Activated gamma-delta T cell treated with Interleukin-2 at 50 U/mL for 16 hours (primary cell): ENCODE measurements at regions not wholly inside any gene's neighbourhood (a gene's known extent, or its start where the extent isn't known, plus 50 kb on each side); places are given as distances from the start of the nearest gene placed in this dataset.
"Not testable (repeated sequence)": the region's sequence is repeated elsewhere in the genome, so short reads cannot be mapped to it uniquely, and the experiment has no call there.

ENCODE experiments used
- DNase-seq: peaks from one replicate; pipeline ENCODE4 v3.0.0-alpha.2; 2020

GRCh38 chr5:159456722-159457465, 126.6 kb upstream of the IL12B start:
- DNase-seq: no peak

GRCh38 chr5:159458217-159458711, 128.0 kb upstream of the IL12B start:
- DNase-seq: no peak

GRCh38 chr5:159459132-159459627, 128.9 kb upstream of the IL12B start:
- DNase-seq: no peak

GRCh38 chr5:159459951-159460538, 129.8 kb upstream of the IL12B start:
- no peak for DNase-seq

- DNase-seq: no peak
These were observed 133.5 kb upstream of the IL12B start for GRCh38 chr5:159463590-159464321.

GRCh38 chr5:159465604-159466003, 135.3 kb upstream of the IL12B start:
- no peak for DNase-seq

- no peak for DNase-seq
These were observed 137.4 kb upstream of the IL12B start for GRCh38 chr5:159467666-159468065.

GRCh38 chr5:159469496-159470372, 139.4 kb upstream of the IL12B start:
- DNase-seq: peak; percentile 39

- DNase-seq: no peak
These were observed 141.6 kb upstream of the IL12B start for GRCh38 chr5:159471904-159472303.

GRCh38 chr5:159475026-159475425, 144.7 kb upstream of the IL12B start:
- no peak for DNase-seq

GRCh38 chr5:159478950-159479349, 148.7 kb upstream of the IL12B start:
- no peak for DNase-seq

GRCh38 chr5:159480849-159481248, 150.6 kb upstream of the IL12B start:
- no peak for DNase-seq

- no peak for DNase-seq
These were observed 151.5 kb upstream of the IL12B start for GRCh38 chr5:159481751-159482150.

GRCh38 chr5:159486836-159487235, 156.5 kb upstream of the IL12B start:
- no peak for DNase-seq

- no peak for DNase-seq
These were observed 158.2 kb upstream of the IL12B start for GRCh38 chr5:159488516-159488915.

- DNase-seq: no peak
These were observed 159.5 kb upstream of the IL12B start for GRCh38 chr5:159489779-159490178.

- no peak for DNase-seq
These were observed 160.2 kb upstream of the IL12B start for GRCh38 chr5:159490507-159490906.

- DNase-seq: no peak
These were observed 163.4 kb upstream of the IL12B start for GRCh38 chr5:159493696-159494095.

GRCh38 chr5:159496773-159497172, 166.5 kb upstream of the IL12B start:
- no peak for DNase-seq

- DNase-seq: no peak
These were observed 166.9 kb upstream of the IL12B start for GRCh38 chr5:159497221-159497620.

GRCh38 chr5:159498630-159499029, 168.3 kb upstream of the IL12B start:
- DNase-seq: no peak

- not testable (repeated sequence) for DNase-seq
These were observed 171.8 kb upstream of the IL12B start for GRCh38 chr5:159502116-159502515.

GRCh38 chr5:159503236-159503635, 172.9 kb upstream of the IL12B start:
- no peak for DNase-seq
